NCI-H2171 treated with DMSO at 0.1 percent for 48 hours (cell line): ENCODE measurements at regions not wholly inside any gene's neighbourhood (a gene's known extent, or its start where the extent isn't known, plus 50 kb on each side); places are given as distances from the start of the nearest gene placed in this dataset.

ENCODE experiments used
- DNase-seq: peaks from one replicate; lab custom pipeline; 2025; lab: John Stamatoyannopoulos, UW

DNA sequence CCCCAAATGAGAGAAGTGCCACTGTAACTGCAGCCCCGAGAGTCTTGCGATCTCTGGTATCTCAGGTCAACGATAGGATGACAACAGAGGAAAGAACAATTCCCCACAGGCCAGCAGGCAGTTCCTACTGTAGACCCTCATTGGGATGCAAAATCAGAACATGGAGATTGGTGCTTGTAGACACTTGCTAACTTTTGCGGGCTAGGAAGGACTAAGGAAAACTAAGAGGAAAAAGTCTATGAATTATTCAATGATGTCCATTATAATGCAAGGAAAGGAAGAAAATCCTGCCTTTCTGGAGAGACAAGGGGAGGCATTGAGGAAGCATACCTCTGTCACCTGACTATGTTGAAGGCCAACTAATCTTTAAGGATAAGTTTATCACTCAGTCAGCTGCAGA lies 51.9 kb upstream of the CWC22 start:
- DNase-seq: no peak

DNA sequence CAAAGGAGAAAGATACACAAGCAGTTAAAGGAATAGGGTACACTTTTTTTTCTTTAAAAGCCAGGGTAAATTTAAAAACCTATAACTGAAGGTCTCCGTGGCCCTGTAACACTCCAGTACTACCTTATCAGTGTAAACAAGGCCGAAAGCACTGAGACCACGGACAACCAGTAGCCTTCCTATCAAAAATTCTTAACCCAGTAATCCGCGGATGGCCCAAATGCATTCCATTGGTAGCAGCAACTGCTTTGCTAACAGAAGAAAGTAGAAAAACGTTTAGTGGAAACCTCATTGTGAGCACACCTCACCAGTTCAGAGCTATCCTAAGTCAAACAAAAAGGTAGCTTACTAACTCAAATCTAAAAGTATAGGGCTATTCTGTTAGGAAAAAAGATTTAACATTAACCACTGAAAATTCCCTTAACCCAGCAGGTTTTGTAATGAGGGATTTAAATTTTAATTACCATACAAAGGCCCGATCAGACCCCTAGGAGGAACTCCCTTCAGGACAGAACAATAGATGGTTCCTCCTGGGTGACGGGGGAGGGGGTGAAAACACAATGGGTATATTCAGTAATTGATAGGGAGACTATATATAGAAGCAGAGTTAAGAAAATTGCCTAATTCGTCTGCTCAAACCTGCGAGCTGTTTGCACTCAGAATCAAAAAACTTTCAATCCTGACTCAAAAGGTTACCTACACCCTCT lies 50.8 kb upstream of the CWC22 start:
- DNase-seq: no peak
